Trophoblast cell (in vitro differentiated cells and primary cell): ENCODE measurements at regions not wholly inside any gene's neighbourhood (a gene's known extent, or its start where the extent isn't known, plus 50 kb on each side); places are given as distances from the start of the nearest gene placed in this dataset.

Experiments
- DNase-seq, 2 donors: peaks; one replicate each; pipeline ENCODE4 v3.0.0-alpha.2; 2016
- H2AFZ ChIP-seq: 2 replicates; pipeline ENCODE4 v1.6.1; 2013; ENCODE audit warnings: low read length, moderate library complexity, mild to moderate bottlenecking; ENCODE audit not compliant: insufficient read depth, poor library complexity
- H2AK5ac ChIP-seq: 2 replicates; pipeline ENCODE4 v1.6.1; 2013; ENCODE audit warnings: mild to moderate bottlenecking, low read length
- H2BK120ac ChIP-seq: 2 replicates; pipeline ENCODE4 v1.6.1; 2013; ENCODE audit warnings: low read length, mild to moderate bottlenecking, moderate library complexity; ENCODE audit not compliant: insufficient read depth, poor library complexity
- H2BK12ac ChIP-seq: 2 replicates; pipeline ENCODE4 v1.6.1; 2013; ENCODE audit warnings: mild to moderate bottlenecking, low read length, moderate library complexity
- H2BK5ac ChIP-seq: 2 replicates; pipeline ENCODE4 v1.6.1; 2013; ENCODE audit warnings: low read length, low read depth, moderate library complexity, mild to moderate bottlenecking; ENCODE audit not compliant: poor library complexity
- H3K14ac ChIP-seq: 2 replicates; pipeline ENCODE4 v1.6.1; 2013; ENCODE audit warnings: mild to moderate bottlenecking, low read length
- H3K18ac ChIP-seq: 2 replicates; pipeline ENCODE4 v1.6.1; 2013; ENCODE audit warnings: mild to moderate bottlenecking, low read length
- H3K23ac ChIP-seq: 2 replicates; pipeline ENCODE4 v1.6.1; 2013; ENCODE audit warnings: low read length
- H3K27ac ChIP-seq: 2 replicates; pipeline ENCODE4 v1.5.1; 2013; ENCODE audit warnings: low read depth, mild to moderate bottlenecking, inconsistent platforms, low read length, moderate library complexity
- H3K27me3 ChIP-seq: 2 replicates; pipeline ENCODE4 v1.6.1; 2013; ENCODE audit warnings: inconsistent platforms, mild to moderate bottlenecking, low read length, moderate library complexity; ENCODE audit not compliant: insufficient read depth
- H3K36me3 ChIP-seq, 2 experiments: 1 replicate in 1 of 2; 2 replicates in 1 of 2; pipeline ENCODE4 v1.6.1; 2013; ENCODE audit warnings: low read length in 2 of 2, mild to moderate bottlenecking in 2 of 2, moderate library complexity in 1 of 2; ENCODE audit not compliant: insufficient read depth in 2 of 2, control insufficient read depth in 1 of 2
- H3K4ac ChIP-seq: 2 replicates; pipeline ENCODE4 v1.6.1; 2013; ENCODE audit warnings: low read depth, mild to moderate bottlenecking, low read length, moderate library complexity
- H3K4me1 ChIP-seq, 2 experiments: 1 replicate in 1 of 2; 2 replicates in 1 of 2; pipeline ENCODE4 v1.6.1; 2013; ENCODE audit warnings: low read length in 2 of 2, mild to moderate bottlenecking in 2 of 2, moderate library complexity in 1 of 2; ENCODE audit not compliant: insufficient read depth in 2 of 2, control insufficient read depth in 1 of 2
- H3K4me2 ChIP-seq: 2 replicates; pipeline ENCODE4 v1.6.1; 2013; ENCODE audit warnings: inconsistent platforms, mild to moderate bottlenecking, low read length, moderate library complexity
- H3K4me3 ChIP-seq: 2 replicates; pipeline ENCODE4 v1.5.1; 2013; ENCODE audit warnings: mild to moderate bottlenecking, low read depth, low read length, inconsistent platforms
- H3K79me1 ChIP-seq: one replicate; pipeline ENCODE4 v1.6.1; 2013; ENCODE audit warnings: low read length
- H3K79me2 ChIP-seq: 2 replicates; pipeline ENCODE4 v1.6.1; 2013; ENCODE audit warnings: low read length, mild to moderate bottlenecking; ENCODE audit not compliant: control insufficient read depth, insufficient read depth, poor library complexity
- H3K9ac ChIP-seq: 2 replicates; pipeline ENCODE4 v1.6.1; 2013; ENCODE audit warnings: mild to moderate bottlenecking, low read length
- H3K9me3 ChIP-seq: 2 replicates; pipeline ENCODE4 v1.6.1; 2013; ENCODE audit warnings: low read depth, mild to moderate bottlenecking, control low read depth, inconsistent platforms, low read length; ENCODE audit not compliant: insufficient read depth
- H4K12ac ChIP-seq: 2 replicates; pipeline ENCODE4 v1.6.1; 2013; ENCODE audit warnings: low read depth, mild to moderate bottlenecking, low read length, moderate library complexity
- H4K8ac ChIP-seq: 2 replicates; pipeline ENCODE4 v1.6.1; 2013; ENCODE audit warnings: low read depth, mild to moderate bottlenecking, low read length, moderate library complexity
- H4K91ac ChIP-seq: one replicate; pipeline ENCODE4 v1.6.1; 2013; ENCODE audit warnings: low read depth, mild to moderate bottlenecking, low read length, moderate library complexity
- WGBS: extraction: QIAGEN DNeasy Blood & Tissue Kit; methylation state at CpG from one replicate; pipeline ENCODE4 v1.1.7; 2013; ENCODE audit warnings: missing lambda C conversion rate; ENCODE audit not compliant: insufficient read length, insufficient coverage; ENCODE audit errors: extremely low coverage; 5-methylcytosine and 5-hydroxymethylcytosine counted together

DNA sequence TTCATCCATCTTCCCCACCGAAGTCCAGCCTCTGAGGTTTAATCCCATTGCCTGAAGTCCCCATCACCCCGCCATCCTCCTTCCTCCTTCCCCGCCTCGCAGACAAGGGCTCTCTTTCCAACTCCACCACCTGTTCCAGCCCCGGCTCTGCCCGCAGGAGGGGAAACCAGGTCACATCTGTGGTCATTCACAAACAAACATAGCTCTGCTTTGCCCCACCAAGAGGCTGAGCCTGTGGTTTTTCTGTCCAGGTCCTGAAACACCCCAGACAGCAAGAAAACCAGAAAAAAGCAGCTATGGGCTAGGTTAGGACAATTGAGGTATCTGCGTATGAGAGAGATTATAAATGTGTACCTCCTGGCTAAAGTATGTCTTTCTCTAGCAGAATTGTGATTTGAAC, 144.7 kb downstream of the GLI2 start:
- no peak overlapping the region for H2AK5ac ChIP-seq
- H4K8ac ChIP-seq, result no peak overlapping the region
- H3K18ac ChIP-seq, result no peak overlapping the region
- no peaks in the 10 kb centered on the region for H3K79me2 ChIP-seq
- no peak overlapping the region for H2BK12ac ChIP-seq
- no peaks in the 10 kb centered on the region for H3K79me1 ChIP-seq
- no peak overlapping the region for H3K9ac ChIP-seq
- H3K9me3 ChIP-seq, result no peaks in the 10 kb centered on the region
- no peaks in the 10 kb centered on the region for H3K4me1 ChIP-seq
- no peaks in the 10 kb centered on the region for H3K36me3 ChIP-seq
- H3K27ac ChIP-seq, result no peak overlapping the region
- no peak overlapping the region for H3K4me3 ChIP-seq
- no peak overlapping the region for H4K12ac ChIP-seq
- H3K14ac ChIP-seq, result no peak overlapping the region
- H3K4ac ChIP-seq, result no peak overlapping the region
- H3K27me3 ChIP-seq, result no peaks in the 10 kb centered on the region
- H2AFZ ChIP-seq, result no peak overlapping the region
- DNase-seq, result no peak
- H3K23ac ChIP-seq, result no peak overlapping the region
- no peak overlapping the region for H4K91ac ChIP-seq
- H3K4me2 ChIP-seq, result no peak overlapping the region
- no CpG with 5 or more reads among the region's 7 CpGs for WGBS
- no peak overlapping the region for H2BK120ac ChIP-seq
- H2BK5ac ChIP-seq, result no peak overlapping the region

DNA sequence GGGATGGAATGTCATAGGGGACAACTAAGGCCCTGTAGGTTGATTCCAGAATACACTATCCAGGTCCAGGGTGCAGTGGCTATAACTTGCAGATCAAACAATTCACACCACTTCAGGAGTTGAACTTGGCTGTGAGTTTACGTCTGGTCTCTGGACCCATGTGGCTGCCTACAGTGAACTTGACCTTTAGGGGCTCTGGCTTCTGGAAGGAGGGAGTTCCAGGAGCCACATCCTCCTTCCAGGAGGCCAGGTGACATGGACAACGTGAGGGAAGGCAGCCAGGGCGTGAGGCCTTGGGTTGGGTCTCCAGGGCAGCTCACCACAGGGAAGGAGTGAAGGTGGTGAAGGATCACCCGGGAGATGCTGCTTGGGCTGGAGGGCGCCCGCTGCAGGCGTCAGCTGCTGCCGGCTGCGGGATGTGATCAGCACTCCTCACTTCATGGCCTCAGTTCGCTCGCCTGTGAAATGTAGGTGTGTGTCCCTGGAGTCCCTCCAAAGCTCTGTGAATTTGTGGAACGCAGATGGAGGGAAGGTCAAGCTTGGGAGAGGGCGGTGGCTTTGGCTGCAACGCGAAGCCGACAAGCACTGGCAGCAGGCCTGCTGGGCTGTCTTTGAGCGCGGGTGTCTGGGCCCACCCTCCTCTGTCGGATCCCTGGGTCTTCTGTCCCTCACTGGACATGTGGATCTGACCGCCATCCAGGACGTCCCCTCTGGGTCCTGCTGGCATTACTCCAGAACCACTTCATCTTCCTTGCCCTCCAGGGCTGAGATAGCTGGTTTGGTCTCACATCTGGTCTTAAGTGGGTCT, 146.5 kb downstream of the GLI2 start:
- no CpG with 5 or more reads among the region's 21 CpGs for WGBS
- H4K12ac ChIP-seq, result no peak overlapping the region

DNA sequence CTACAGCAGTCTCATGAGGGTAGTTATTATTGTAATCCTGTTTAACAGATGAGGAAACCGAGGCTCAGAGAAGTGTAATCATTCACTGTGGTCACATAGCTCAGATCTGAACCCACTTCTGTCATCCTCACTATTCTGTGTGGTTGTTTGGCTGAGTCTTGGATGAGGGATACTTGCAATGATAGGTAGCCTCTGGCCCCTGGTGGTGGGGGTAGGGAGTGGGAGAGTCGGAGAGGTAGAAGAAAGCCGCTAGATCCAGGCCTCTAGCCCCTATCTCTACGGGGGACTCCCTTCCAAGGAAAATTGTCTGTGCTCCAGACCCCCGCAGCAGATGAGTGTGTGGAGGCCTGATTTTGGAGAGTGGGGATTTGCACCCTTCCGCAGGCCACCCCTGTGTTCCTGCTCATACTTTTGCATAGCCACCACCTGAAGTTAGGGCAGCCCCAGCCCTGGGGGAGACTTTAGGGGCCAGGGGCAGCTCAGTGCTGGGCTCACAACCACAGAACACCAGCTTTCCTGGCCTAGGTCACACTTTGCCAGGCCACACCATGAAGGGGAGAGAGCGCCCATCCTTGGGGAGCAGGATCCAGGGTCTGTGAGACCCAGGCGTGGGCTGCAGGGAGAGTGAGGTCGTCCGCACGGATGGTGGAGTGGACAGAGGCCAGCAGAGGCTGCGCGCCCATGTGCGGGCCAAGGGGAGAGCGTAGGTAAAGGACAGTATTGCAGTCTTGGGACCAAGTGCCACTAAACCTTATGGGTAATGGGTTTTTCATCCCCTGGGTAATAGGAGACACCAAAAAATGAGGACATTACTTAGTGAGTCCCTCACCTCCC, 148.2 kb downstream of the GLI2 start:
- Histone ChIP-seq H4K12ac (no peak overlapping the region), H3K79me1 (no peaks in the 10 kb centered on the region), H2BK12ac (no peak overlapping the region), H3K9ac (no peak overlapping the region), H3K79me2 (no peaks in the 10 kb centered on the region), H3K4ac (no peak overlapping the region), H4K8ac (no peak overlapping the region), H3K14ac (no peak overlapping the region), H3K18ac (no peak overlapping the region), H3K4me1 (no peaks in the 10 kb centered on the region), H3K27me3 (no peaks in the 10 kb centered on the region), H2BK120ac (no peak overlapping the region), H3K23ac (no peak overlapping the region), H2AFZ (no peak overlapping the region), H3K4me3 (no peak overlapping the region), H3K4me2 (no peak overlapping the region), H2BK5ac (no peak overlapping the region), H3K27ac (no peak overlapping the region), H2AK5ac (no peak overlapping the region), H3K9me3 (no peaks in the 10 kb centered on the region), H4K91ac (no peak overlapping the region), H3K36me3 (no peaks in the 10 kb centered on the region)
- WGBS, result no CpG with 5 or more reads among the region's 15 CpGs
- no peak for DNase-seq

More for the DNA sequence above, 146.5 kb downstream of the GLI2 start:
- no peaks in the 10 kb centered on the region for H3K9me3 ChIP-seq
- no peak overlapping the region for H2BK120ac ChIP-seq
- no peak overlapping the region for H3K14ac ChIP-seq
- no peaks in the 10 kb centered on the region for H3K4me1 ChIP-seq
- H3K27ac ChIP-seq, result no peak overlapping the region
- no peak overlapping the region for H2BK12ac ChIP-seq
- no peaks in the 10 kb centered on the region for H3K79me2 ChIP-seq
- H3K9ac ChIP-seq, result no peak overlapping the region
- no peak for DNase-seq
- no peak overlapping the region for H3K4me2 ChIP-seq
- no peaks in the 10 kb centered on the region for H3K79me1 ChIP-seq
- no peaks in the 10 kb centered on the region for H3K36me3 ChIP-seq
- H3K27me3 ChIP-seq, result no peaks in the 10 kb centered on the region
- no peak overlapping the region for H4K8ac ChIP-seq
- H2AK5ac ChIP-seq, result no peak overlapping the region
- no peak overlapping the region for H3K4ac ChIP-seq
- H2BK5ac ChIP-seq, result no peak overlapping the region
- H2AFZ ChIP-seq, result no peak overlapping the region
- H3K18ac ChIP-seq, result no peak overlapping the region
- no peak overlapping the region for H3K4me3 ChIP-seq
- H3K23ac ChIP-seq, result no peak overlapping the region
- no peak overlapping the region for H4K91ac ChIP-seq

DNA sequence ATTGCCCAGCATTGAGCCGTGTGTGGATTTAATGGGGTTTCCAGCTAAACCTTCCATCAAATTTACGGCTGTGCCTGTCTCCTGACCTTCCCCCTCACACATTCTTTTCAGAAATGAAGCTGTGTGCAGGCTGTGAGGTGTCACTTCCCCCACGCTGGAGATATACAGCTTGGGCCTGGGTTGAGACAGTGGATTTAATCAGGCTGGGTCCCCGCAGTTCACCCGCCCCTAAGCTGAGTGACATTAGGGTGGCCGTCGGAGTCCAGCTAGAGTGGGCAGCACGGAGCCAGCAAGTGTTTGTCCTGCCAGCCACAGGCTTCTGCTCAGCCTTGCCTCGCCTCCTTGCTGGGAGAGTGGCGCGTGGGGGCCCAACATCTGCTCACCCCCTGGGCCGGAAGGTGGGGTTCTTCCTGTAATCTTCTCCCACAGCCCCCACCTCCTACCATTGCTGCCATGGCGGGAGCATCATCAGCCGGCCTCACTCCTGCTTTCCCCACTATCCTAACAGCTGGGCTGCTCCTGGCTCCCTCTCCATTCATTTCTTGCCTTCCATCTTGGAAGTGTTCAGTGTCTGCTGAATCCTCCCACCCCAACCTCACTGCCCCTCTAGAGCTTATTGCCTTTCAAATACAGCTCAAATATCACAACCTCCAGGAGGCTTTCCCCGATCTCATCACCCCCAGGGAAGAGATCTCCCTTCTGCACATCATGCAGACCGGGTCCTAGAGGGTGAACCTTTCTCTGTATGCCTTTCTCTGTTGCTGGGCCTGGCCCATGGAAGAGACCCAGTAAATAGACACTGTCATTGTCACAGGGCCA, 149.0 kb downstream of the GLI2 start:
- Histone ChIP-seq H4K12ac (no peak overlapping the region), H2AK5ac (no peak overlapping the region), H3K23ac (no peak overlapping the region), H3K27ac (no peak overlapping the region), H3K79me1 (no peaks in the 10 kb centered on the region), H3K27me3 (no peaks in the 10 kb centered on the region), H2BK120ac (no peak overlapping the region), H3K79me2 (no peaks in the 10 kb centered on the region), H3K4me3 (no peak overlapping the region), H3K18ac (no peak overlapping the region), H3K14ac (no peak overlapping the region), H3K4me2 (no peak overlapping the region), H3K36me3 (no peaks in the 10 kb centered on the region), H3K4ac (no peak overlapping the region), H3K9me3 (no peaks in the 10 kb centered on the region), H2AFZ (no peak overlapping the region), H4K8ac (no peak overlapping the region), H3K9ac (no peak overlapping the region), H3K4me1 (no peaks in the 10 kb centered on the region), H4K91ac (no peak overlapping the region), H2BK5ac (no peak overlapping the region), H2BK12ac (no peak overlapping the region)
- WGBS, result no CpG with 5 or more reads among the region's 16 CpGs
- no peak for DNase-seq
